GM12873 (cell line): ENCODE measurements at regions not wholly inside any gene's neighbourhood (a gene's known extent, or its start where the extent isn't known, plus 50 kb on each side); places are given as distances from the start of the nearest gene placed in this dataset.

Experiments
- CTCF ChIP-seq: IDR thresholded peaks from 2 replicates; pipeline ENCODE4 v1.5.1; 2012; ENCODE audit warnings: low read depth, mild to moderate bottlenecking, moderate library complexity, low read length, control low read depth; ENCODE audit not compliant: insufficient read depth; ENCODE audit errors: missing control alignments

GRCh38 chr13:78958006-78958405 lies 299.1 kb upstream of the OBI1 start:
- TF ChIP-seq CTCF = no peak

- TF ChIP-seq CTCF = no peak
Observed at GRCh38 chr13:78940455-78941130, 281.6 kb upstream of the OBI1 start.

GRCh38 chr13:78934336-78934735 lies 275.4 kb upstream of the OBI1 start:
- TF ChIP-seq CTCF = no peak

GRCh38 chr13:78915015-78915414 lies 256.1 kb upstream of the OBI1 start:
- no peak for TF ChIP-seq CTCF

GRCh38 chr13:78913656-78914055 lies 254.7 kb upstream of the OBI1 start:
- TF ChIP-seq CTCF = no peak

GRCh38 chr13:78910147-78910546 lies 251.2 kb upstream of the OBI1 start:
- TF ChIP-seq CTCF = no peak

- TF ChIP-seq CTCF = no peak
Observed at GRCh38 chr13:78909276-78909675, 250.3 kb upstream of the OBI1 start.
